Fibroblast of lung (primary cell): ENCODE measurements at regions not wholly inside any gene's neighbourhood (a gene's known extent, or its start where the extent isn't known, plus 50 kb on each side); places are given as distances from the start of the nearest gene placed in this dataset.
A peak's percentile ranks its signal among the peaks of the same experiment; 100 is the strongest.
"Not testable (repeated sequence)": the region's sequence is repeated elsewhere in the genome, so short reads cannot be mapped to it uniquely, and the experiment has no call there.

Experiments used
- DNase-seq, 2 donors: peaks; one replicate each; pipeline versions ENCODE4 v3.0.0 to v3.0.0-alpha.2; 2010; ENCODE audit warnings: low read depth in 2 of 2
- H2AFZ ChIP-seq: 2 replicates; pipeline ENCODE4 v1.5.1; 2012; ENCODE audit warnings: low read length, control low read depth, inconsistent platforms
- H3K27ac ChIP-seq: 2 replicates; pipeline ENCODE4 v1.5.1; 2011; ENCODE audit warnings: low read length, control low read depth; ENCODE audit not compliant: insufficient read depth
- H3K27me3 ChIP-seq: 2 replicates; pipeline ENCODE4 v1.5.1; 2011; ENCODE audit warnings: mild to moderate bottlenecking, low read length; ENCODE audit not compliant: control insufficient read depth, insufficient read depth
- H3K36me3 ChIP-seq: 2 replicates; pipeline ENCODE4 v1.5.1; 2011; ENCODE audit warnings: low read length; ENCODE audit not compliant: control insufficient read depth, insufficient read depth
- H3K4me1 ChIP-seq: 2 replicates; pipeline ENCODE4 v1.5.1; 2011; ENCODE audit warnings: low read length; ENCODE audit not compliant: control insufficient read depth, insufficient read depth; ENCODE audit errors: extremely low read depth
- H3K4me2 ChIP-seq: 2 replicates; pipeline ENCODE4 v1.5.1; 2011; ENCODE audit warnings: low read length, control low read depth; ENCODE audit not compliant: insufficient read depth; ENCODE audit errors: extremely low read depth
- H3K4me3 ChIP-seq, 4 experiments: fragments of 200-600 bp in 1 of 4; sonication (generic) in 1 of 4; replicated peaks in 1 of 4; 2 replicates each; pipeline ENCODE4 v1.5.1; 2011 to 2016; ENCODE audit warnings: low read length in 4 of 4, low read depth in 3 of 4, mild to moderate bottlenecking in 3 of 4, control low read depth in 2 of 4, inconsistent platforms in 1 of 4, mixed read lengths in 1 of 4; ENCODE audit not compliant: insufficient read depth in 1 of 4; ENCODE audit errors: control extremely low read depth in 1 of 4
- H3K79me2 ChIP-seq: 2 replicates; pipeline ENCODE4 v1.5.1; 2012; ENCODE audit warnings: mild to moderate bottlenecking, low read length, inconsistent platforms; ENCODE audit not compliant: control insufficient read depth, insufficient read depth
- H3K9ac ChIP-seq: 2 replicates; pipeline ENCODE4 v1.5.1; 2011; ENCODE audit warnings: mild to moderate bottlenecking, low read length, control low read depth; ENCODE audit not compliant: insufficient read depth
- H3K9me3 ChIP-seq: 2 replicates; pipeline ENCODE4 v1.5.1; 2012; ENCODE audit warnings: low read depth, low read length; ENCODE audit not compliant: control insufficient read depth, insufficient read depth
- H4K20me1 ChIP-seq: 2 replicates; pipeline ENCODE4 v1.5.1; 2011; ENCODE audit warnings: low read length; ENCODE audit not compliant: control insufficient read depth, insufficient read depth; ENCODE audit errors: extremely low read depth
- CTCF ChIP-seq, 2 donors: IDR thresholded peaks in 1 of 2; conservative IDR thresholded peaks in 1 of 2; 1 replicate in 1 of 2; 2 replicates in 1 of 2; pipeline ENCODE4 v1.5.1; 2011 to 2012; ENCODE audit warnings: low read length in 2 of 2, control low read depth in 1 of 2, inconsistent platforms in 1 of 2, low read depth in 1 of 2, mild to moderate bottlenecking in 1 of 2
- EZH2 ChIP-seq: IDR thresholded peaks from 2 replicates; pipeline ENCODE4 v1.5.1; 2012; ENCODE audit warnings: low read length, control low read depth, mild to moderate bottlenecking; ENCODE audit errors: missing control alignments

- TF ChIP-seq EZH2 (no peak), CTCF (conservative IDR thresholded peaks at IDR 0.05 in 1 of 2, IDR thresholded peaks at IDR 0.05 in 1 of 2; ENCODE audit: low read depth in 1 of 2, low read length in 2 of 2) (peak; percentile 49 to 73)
- no peak overlapping the region for H3K27ac ChIP-seq
- H3K9ac ChIP-seq, result no peak overlapping the region
- no peak overlapping the region for H3K4me2 ChIP-seq
- no peaks in the 10 kb centered on the region for H3K79me2 ChIP-seq
- H3K4me3 ChIP-seq, result no peak overlapping the region
- H3K9me3 ChIP-seq, result no peaks in the 10 kb centered on the region
- H3K27me3 ChIP-seq, result no peaks in the 10 kb centered on the region
- H3K36me3 ChIP-seq, result no peaks in the 10 kb centered on the region
- no peaks in the 10 kb centered on the region for H4K20me1 ChIP-seq
- DNase-seq, result peak; percentile 29 to 61
- no peak overlapping the region for H2AFZ ChIP-seq
- no peaks in the 10 kb centered on the region for H3K4me1 ChIP-seq
Measured at GRCh38 chr5:32916648-32917047, 205.5 kb downstream of the NPR3 start.

GRCh38 chr5:32928761-32929160, 217.6 kb downstream of the NPR3 start:
- Histone ChIP-seq H3K4me1 (no peaks in the 10 kb centered on the region), H4K20me1 (no peaks in the 10 kb centered on the region), H3K27ac (no peak overlapping the region), H3K9me3 (no peaks in the 10 kb centered on the region), H3K79me2 (no peaks in the 10 kb centered on the region), H3K4me2 (no peak overlapping the region), H3K27me3 (no peaks in the 10 kb centered on the region), H3K9ac (no peak overlapping the region), H3K4me3 (no peak overlapping the region), H2AFZ (no peak overlapping the region), H3K36me3 (no peaks in the 10 kb centered on the region)
- TF ChIP-seq EZH2, result no peak
- no peak for TF ChIP-seq CTCF (conservative IDR thresholded peaks at IDR 0.05 in 1 of 2, IDR thresholded peaks at IDR 0.05 in 1 of 2; ENCODE audit: low read depth in 1 of 2, low read length in 2 of 2)
- peak in 1 of 2 donors; percentile 40 for DNase-seq

GRCh38 chr5:32931438-32931837, 220.3 kb downstream of the NPR3 start:
- not testable (repeated sequence) for H3K27me3 ChIP-seq, H3K36me3 ChIP-seq, H2AFZ ChIP-seq, DNase-seq, H3K4me2 ChIP-seq, H4K20me1 ChIP-seq, H3K9me3 ChIP-seq, H3K27ac ChIP-seq, H3K79me2 ChIP-seq, H3K9ac ChIP-seq, H3K4me3 ChIP-seq, H3K4me1 ChIP-seq
